ENCODE measurements at regions not wholly inside any gene's neighbourhood (a gene's known extent, or its start where the extent isn't known, plus 50 kb on each side); places are given as distances from the start of the nearest gene placed in this dataset.

GRCh38 chr20:24102749-24103333 lies 114.3 kb upstream of the GGTLC1 start:
- H3K4me1 ChIP-seq (ENCODE audit: control insufficient read depth, extremely low read depth, insufficient read depth, low read length), result no peaks in the 10 kb centered on the region
- no peak for TF ChIP-seq CTCF (conservative IDR thresholded peaks at IDR 0.05 in 1 of 2, IDR thresholded peaks at IDR 0.05 in 1 of 2; ENCODE audit: low read depth in 1 of 2, low read length in 2 of 2)
- no peak for TF ChIP-seq EZH2 (IDR thresholded peaks at IDR 0.05; ENCODE audit: low read length, missing control alignments)
- H3K9me3 ChIP-seq (ENCODE audit: control insufficient read depth, insufficient read depth, low read depth, low read length), result no peaks in the 10 kb centered on the region
- H3K4me2 ChIP-seq (ENCODE audit: extremely low read depth, insufficient read depth, low read length), result no peak overlapping the region
- H3K4me3 ChIP-seq (replicated peaks in 1 of 4; ENCODE audit: control extremely low read depth in 1 of 4, insufficient read depth in 1 of 4, low read depth in 3 of 4, low read length in 4 of 4), result no peak overlapping the region
- no peaks in the 10 kb centered on the region for H3K36me3 ChIP-seq (ENCODE audit: control insufficient read depth, insufficient read depth, low read length)
- peak in 1 of 2 donors; percentile 24 for DNase-seq (ENCODE audit: low read depth in 2 of 2)
- H3K9ac ChIP-seq (ENCODE audit: insufficient read depth, low read length), result no peak overlapping the region
- H4K20me1 ChIP-seq (ENCODE audit: control insufficient read depth, extremely low read depth, insufficient read depth, low read length), result no peaks in the 10 kb centered on the region
- no peak overlapping the region for H3K27ac ChIP-seq (ENCODE audit: insufficient read depth, low read length)
- H3K79me2 ChIP-seq (ENCODE audit: control insufficient read depth, insufficient read depth, low read length), result no peaks in the 10 kb centered on the region
- no peaks in the 10 kb centered on the region for H3K27me3 ChIP-seq (ENCODE audit: control insufficient read depth, insufficient read depth, low read length)
- H2AFZ ChIP-seq (ENCODE audit: low read length), result no peak overlapping the region

GRCh38 chr20:24102290-24102689 lies 113.7 kb upstream of the GGTLC1 start:
- Histone ChIP-seq H4K20me1 (ENCODE audit: control insufficient read depth, extremely low read depth, insufficient read depth, low read length) (no peaks in the 10 kb centered on the region), H3K9me3 (ENCODE audit: control insufficient read depth, insufficient read depth, low read depth, low read length) (no peaks in the 10 kb centered on the region), H2AFZ (ENCODE audit: low read length) (no peak overlapping the region), H3K4me3 (replicated peaks in 1 of 4; ENCODE audit: control extremely low read depth in 1 of 4, insufficient read depth in 1 of 4, low read depth in 3 of 4, low read length in 4 of 4) (no peak overlapping the region), H3K4me1 (ENCODE audit: control insufficient read depth, extremely low read depth, insufficient read depth, low read length) (no peaks in the 10 kb centered on the region), H3K79me2 (ENCODE audit: control insufficient read depth, insufficient read depth, low read length) (no peaks in the 10 kb centered on the region), H3K27ac (ENCODE audit: insufficient read depth, low read length) (no peak overlapping the region), H3K9ac (ENCODE audit: insufficient read depth, low read length) (no peak overlapping the region), H3K27me3 (ENCODE audit: control insufficient read depth, insufficient read depth, low read length) (no peaks in the 10 kb centered on the region), H3K36me3 (ENCODE audit: control insufficient read depth, insufficient read depth, low read length) (no peaks in the 10 kb centered on the region), H3K4me2 (ENCODE audit: extremely low read depth, insufficient read depth, low read length) (no peak overlapping the region)
- no peak for DNase-seq (ENCODE audit: low read depth in 2 of 2)
- TF ChIP-seq EZH2 (IDR thresholded peaks at IDR 0.05; ENCODE audit: low read length, missing control alignments) (no peak), CTCF (conservative IDR thresholded peaks at IDR 0.05 in 1 of 2, IDR thresholded peaks at IDR 0.05 in 1 of 2; ENCODE audit: low read depth in 1 of 2, low read length in 2 of 2) (peak; percentile 9 to 21)

- TF ChIP-seq CTCF (conservative IDR thresholded peaks at IDR 0.05 in 1 of 2, IDR thresholded peaks at IDR 0.05 in 1 of 2; ENCODE audit: low read depth in 1 of 2, low read length in 2 of 2), result peak; percentile 54 to 67
- TF ChIP-seq EZH2 (IDR thresholded peaks at IDR 0.05; ENCODE audit: low read length, missing control alignments), result no peak
- Histone ChIP-seq H2AFZ (ENCODE audit: low read length) (no peak overlapping the region), H3K27ac (ENCODE audit: insufficient read depth, low read length) (no peak overlapping the region), H3K36me3 (ENCODE audit: control insufficient read depth, insufficient read depth, low read length) (no peaks in the 10 kb centered on the region), H3K79me2 (ENCODE audit: control insufficient read depth, insufficient read depth, low read length) (no peaks in the 10 kb centered on the region), H3K4me3 (replicated peaks in 1 of 4; ENCODE audit: control extremely low read depth in 1 of 4, insufficient read depth in 1 of 4, low read depth in 3 of 4, low read length in 4 of 4) (no peak overlapping the region), H3K4me2 (ENCODE audit: extremely low read depth, insufficient read depth, low read length) (no peak overlapping the region), H3K4me1 (ENCODE audit: control insufficient read depth, extremely low read depth, insufficient read depth, low read length) (no peaks in the 10 kb centered on the region), H3K9ac (ENCODE audit: insufficient read depth, low read length) (no peak overlapping the region), H4K20me1 (ENCODE audit: control insufficient read depth, extremely low read depth, insufficient read depth, low read length) (no peaks in the 10 kb centered on the region), H3K9me3 (ENCODE audit: control insufficient read depth, insufficient read depth, low read depth, low read length) (no peaks in the 10 kb centered on the region), H3K27me3 (ENCODE audit: control insufficient read depth, insufficient read depth, low read length) (no peaks in the 10 kb centered on the region)
- peak; percentile 22 to 51 for DNase-seq (ENCODE audit: low read depth in 2 of 2)
Observed at GRCh38 chr20:24100370-24101011, 111.9 kb upstream of the GGTLC1 start.
